HG03095 (cell line): ENCODE measurements at regions not wholly inside any gene's neighbourhood (a gene's known extent, or its start where the extent isn't known, plus 50 kb on each side); places are given as distances from the start of the nearest gene placed in this dataset.

ENCODE experiments used
- ATAC-seq: cut with Tn5 transposase; IDR thresholded peaks from one replicate; pipeline ENCODE4 v1.9.1; 2021; ENCODE audit warnings: moderate library complexity; ENCODE audit not compliant: unreplicated experiment

- ATAC-seq = no peak
Measured at GRCh38 chr6:104579310-104579863, 280.3 kb downstream of the HACE1 start.

GRCh38 chr6:104575536-104575935 is 284.2 kb downstream of the HACE1 start:
- ATAC-seq = no peak

GRCh38 chr6:104574135-104574750 is 285.5 kb downstream of the HACE1 start:
- no peak for ATAC-seq

- ATAC-seq = no peak
Measured at GRCh38 chr6:104573350-104573749, 286.4 kb downstream of the HACE1 start.

GRCh38 chr6:104572901-104573300 is 286.8 kb downstream of the HACE1 start:
- no peak for ATAC-seq

- ATAC-seq = no peak
Measured at GRCh38 chr6:104566411-104566810, 293.3 kb downstream of the HACE1 start.

GRCh38 chr6:104563306-104563705 is 296.4 kb downstream of the HACE1 start:
- ATAC-seq = no peak

- ATAC-seq = no peak
Measured at GRCh38 chr6:104559435-104560202, 300.1 kb downstream of the HACE1 start.

GRCh38 chr6:104558746-104559145 is 301.0 kb downstream of the HACE1 start:
- no peak for ATAC-seq

- ATAC-seq = no peak
Measured at GRCh38 chr6:104548297-104548696, 311.4 kb downstream of the HACE1 start.

- no peak for ATAC-seq
Measured at GRCh38 chr6:104541411-104541810, 318.3 kb downstream of the HACE1 start.

GRCh38 chr6:104540743-104541142 is 319.0 kb downstream of the HACE1 start:
- no peak for ATAC-seq

- no peak for ATAC-seq
Measured at GRCh38 chr6:104539173-104539572, 320.5 kb downstream of the HACE1 start.

- ATAC-seq = no peak
Measured at GRCh38 chr6:104537872-104538271, 321.8 kb downstream of the HACE1 start.

GRCh38 chr6:104537180-104537579 is 322.5 kb downstream of the HACE1 start:
- ATAC-seq = no peak

- ATAC-seq = no peak
Measured at GRCh38 chr6:104532462-104532861, 327.3 kb downstream of the HACE1 start.

- no peak for ATAC-seq
Measured at GRCh38 chr6:104531646-104532045, 328.1 kb downstream of the HACE1 start.

- ATAC-seq = no peak
Measured at GRCh38 chr6:104527761-104528415, 331.8 kb downstream of the HACE1 start.

GRCh38 chr6:104527311-104527710 is 332.4 kb downstream of the HACE1 start:
- no peak for ATAC-seq

- no peak for ATAC-seq
Measured at GRCh38 chr6:104526376-104526775, 333.3 kb downstream of the HACE1 start.

GRCh38 chr6:104525677-104526322 is 333.9 kb downstream of the HACE1 start:
- peak; percentile 99 for ATAC-seq
